Prostate gland (tissue), 2 donors: ENCODE measurements at regions not wholly inside any gene's neighbourhood (a gene's known extent, or its start where the extent isn't known, plus 50 kb on each side); places are given as distances from the start of the nearest gene placed in this dataset.

Source experiments
- CTCF ChIP-seq, 4 experiments: fragments of 200-600 bp in 2 of 4; fragments of 450-650 bp in 2 of 4; sonication (generic) in 2 of 4; IDR thresholded peaks; 1 replicate in 3 of 4; 2 replicates in 1 of 4; pipeline ENCODE4 v1.5.1; 2016 to 2019; ENCODE audit warnings: antibody characterized with exemption in 4 of 4, mild to moderate bottlenecking in 2 of 4, moderate library complexity in 2 of 4
- POLR2A ChIP-seq: fragments of 450-650 bp; IDR thresholded peaks from one replicate; pipeline ENCODE4 v1.6.1; 2016; ENCODE audit warnings: antibody characterized with exemption, mild to moderate bottlenecking
- POLR2AphosphoS5 ChIP-seq: sonication (generic); formaldehyde crosslinking; IDR thresholded peaks from one replicate; pipeline ENCODE4 v1.6.1; 2017; ENCODE audit warnings: antibody characterized with exemption

GRCh38 chrX:82816562-82816961 is 691.5 kb upstream of the POU3F4 start:
- TF ChIP-seq POLR2A (no peak), POLR2AphosphoS5 (no peak), CTCF (IDR thresholded peaks at IDR 0.05) (no peak)
